ENCODE measurements at regions not wholly inside any gene's neighbourhood (a gene's known extent, or its start where the extent isn't known, plus 50 kb on each side); places are given as distances from the start of the nearest gene placed in this dataset.
A peak's percentile ranks its signal among the peaks of the same experiment; 100 is the strongest.

DNA sequence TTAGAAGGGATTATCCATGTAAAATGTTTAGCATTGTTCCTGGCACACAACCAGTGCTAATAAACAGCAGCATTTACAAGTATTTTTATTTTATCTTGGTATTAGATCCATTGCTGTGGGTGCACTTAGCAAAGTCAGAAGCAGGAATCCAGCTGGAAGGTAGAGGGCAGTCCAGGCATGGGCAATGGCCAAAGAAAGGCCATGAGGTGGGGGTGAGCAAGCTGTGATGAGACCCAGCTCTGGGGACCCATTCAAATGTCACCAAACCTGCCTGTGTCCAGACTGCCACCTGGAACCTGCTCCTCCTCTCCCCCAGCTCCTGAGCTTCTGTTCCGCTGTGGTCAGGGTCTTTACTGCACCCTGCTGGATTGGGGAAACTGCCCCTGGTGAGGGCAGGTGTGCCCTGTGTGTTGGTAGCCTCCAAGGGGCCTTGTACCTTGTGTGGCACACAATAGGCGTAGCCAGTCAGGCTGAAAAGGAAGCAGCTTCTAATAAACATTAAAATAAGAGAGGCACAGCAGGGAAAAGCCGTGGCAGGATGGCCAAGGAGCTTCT lies 118.0 kb upstream of the CRHR1 start:
- no peak for ATAC-seq
- no peak for FAIRE-seq
- BruUV-seq (replicated peaks): no TSS peak

More for the DNA sequence above, 118.0 kb upstream of the CRHR1 start:
- H3K27me3 ChIP-seq (ENCODE audit: control insufficient read depth in 1 of 2, insufficient read depth in 2 of 2, low read length in 2 of 2): peaks cover 0 to 62% of the 10 kb centered on the region in 2 experiments; a peak in 4 of 5 replicates
- POLR2A ChIA-PET: no interaction called here
- H3K79me2 ChIP-seq (ENCODE audit: insufficient read depth, low read length): no peaks in the 10 kb centered on the region
- H2AFZ ChIP-seq (ENCODE audit: low read length): no peak overlapping the region
- no peaks in the 10 kb centered on the region for H3K4me1 ChIP-seq (ENCODE audit: insufficient read depth, low read length)
- in situ Hi-C loops (cut with HindIII; ENCODE audit: extremely low pct_ligation_motif_present, low pct_unique_long_range_greater_than_20kb): no loop called here
- H3K9ac ChIP-seq (ENCODE audit: insufficient read depth, low read depth, low read length): no peak overlapping the region
- CTCF ChIA-PET (ENCODE audit: low intra/inter-chr PET ratio, low total read pairs): no interaction called here
- no peaks in the 10 kb centered on the region for H3K36me3 ChIP-seq (replicated peaks in 1 of 2; ENCODE audit: control insufficient read depth in 1 of 2, insufficient read depth in 2 of 2, low read length in 2 of 2)
- intact Hi-C loops (cut with micrococcal nuclease; ENCODE audit: unreplicated experiment): no loop called here
- H3K4me2 ChIP-seq (ENCODE audit: low read depth, low read length): no peak overlapping the region
- no peak for DNase-seq (ENCODE audit: low spot score)
- no peak overlapping the region for H3K27ac ChIP-seq (ENCODE audit: extremely low read length, insufficient read depth, low read length)
- TF ChIP-seq, protein P1, sequence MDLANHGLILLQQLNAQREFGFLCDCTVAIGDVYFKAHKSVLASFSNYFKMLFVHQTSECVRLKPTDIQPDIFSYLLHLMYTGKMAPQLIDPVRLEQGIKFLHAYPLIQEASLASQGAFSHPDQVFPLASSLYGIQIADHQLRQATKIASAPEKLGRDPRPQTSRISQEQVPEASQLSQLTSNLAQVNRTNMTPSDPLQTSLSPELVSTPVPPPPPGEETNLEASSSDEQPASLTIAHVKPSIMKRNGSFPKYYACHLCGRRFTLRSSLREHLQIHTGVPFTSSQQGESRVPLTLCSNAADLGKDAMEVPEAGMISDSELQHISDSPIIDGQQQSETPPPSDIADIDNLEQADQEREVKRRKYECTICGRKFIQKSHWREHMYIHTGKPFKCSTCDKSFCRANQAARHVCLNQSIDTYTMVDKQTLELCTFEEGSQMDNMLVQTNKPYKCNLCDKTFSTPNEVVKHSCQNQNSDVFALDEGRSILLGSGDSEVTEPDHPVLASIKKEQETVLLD (CRISPR knock-in tag; IDR thresholded peaks at IDR 0.05; ENCODE audit: low read depth): no peak
- no peak for TF ChIP-seq ZNF547 (CRISPR knock-in tag; IDR thresholded peaks at IDR 0.05)
- TF ChIP-seq ZNF558 (CRISPR knock-in tag; IDR thresholded peaks at IDR 0.05; ENCODE audit: borderline replicate concordance): no peak
- no peak for TF ChIP-seq ATF7-NPFF (CRISPR knock-in tag; IDR thresholded peaks at IDR 0.05; ENCODE audit: low read depth)
- TF ChIP-seq, protein P2, sequence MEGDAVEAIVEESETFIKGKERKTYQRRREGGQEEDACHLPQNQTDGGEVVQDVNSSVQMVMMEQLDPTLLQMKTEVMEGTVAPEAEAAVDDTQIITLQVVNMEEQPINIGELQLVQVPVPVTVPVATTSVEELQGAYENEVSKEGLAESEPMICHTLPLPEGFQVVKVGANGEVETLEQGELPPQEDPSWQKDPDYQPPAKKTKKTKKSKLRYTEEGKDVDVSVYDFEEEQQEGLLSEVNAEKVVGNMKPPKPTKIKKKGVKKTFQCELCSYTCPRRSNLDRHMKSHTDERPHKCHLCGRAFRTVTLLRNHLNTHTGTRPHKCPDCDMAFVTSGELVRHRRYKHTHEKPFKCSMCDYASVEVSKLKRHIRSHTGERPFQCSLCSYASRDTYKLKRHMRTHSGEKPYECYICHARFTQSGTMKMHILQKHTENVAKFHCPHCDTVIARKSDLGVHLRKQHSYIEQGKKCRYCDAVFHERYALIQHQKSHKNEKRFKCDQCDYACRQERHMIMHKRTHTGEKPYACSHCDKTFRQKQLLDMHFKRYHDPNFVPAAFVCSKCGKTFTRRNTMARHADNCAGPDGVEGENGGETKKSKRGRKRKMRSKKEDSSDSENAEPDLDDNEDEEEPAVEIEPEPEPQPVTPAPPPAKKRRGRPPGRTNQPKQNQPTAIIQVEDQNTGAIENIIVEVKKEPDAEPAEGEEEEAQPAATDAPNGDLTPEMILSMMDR (CRISPR knock-in tag; IDR thresholded peaks at IDR 0.05): 0 out of 2 replicates have a peak, but pooled peaks have one; percentile 27
- TF ChIP-seq STAG1 (CRISPR knock-in tag; IDR thresholded peaks at IDR 0.05): peak; percentile 18; the same call in 1 of the 2 replicates
- TF ChIP-seq NR3C1 (CRISPR knock-in tag; IDR thresholded peaks at IDR 0.05): no peak
- TF ChIP-seq HNRNPLL (IDR thresholded peaks at IDR 0.05; ENCODE audit: low read depth, low read length, poor library complexity, severe bottlenecking): no peak
- no peaks in the 10 kb centered on the region for H4K20me1 ChIP-seq (ENCODE audit: insufficient read depth, low read length)
- no peaks in the 10 kb centered on the region for H3K9me3 ChIP-seq (ENCODE audit: low read length)
- no peak overlapping the region for H3K4me3 ChIP-seq (replicated peaks in 1 of 3; ENCODE audit: insufficient read depth in 1 of 3, low read depth in 2 of 3, low read length in 3 of 3)
- WGBS (ENCODE audit: low lambda C conversion rate): 21% methylated on average over 3 of the region's 3 CpGs
